ENCODE measurements at regions not wholly inside any gene's neighbourhood (a gene's known extent, or its start where the extent isn't known, plus 50 kb on each side); places are given as distances from the start of the nearest gene placed in this dataset.

- H3K36me3 ChIP-seq: no peaks in the 10 kb centered on the region
- no peak overlapping the region for H3K4me2 ChIP-seq
- no peak overlapping the region for H3K4me3 ChIP-seq
- H3K9ac ChIP-seq: no peak overlapping the region
- H3K27ac ChIP-seq: no peak overlapping the region
- TF ChIP-seq Cebpa-rat (IDR thresholded peaks at IDR 0.05): no peak
- H3K4me1 ChIP-seq: no peaks in the 10 kb centered on the region
- no peaks in the 10 kb centered on the region for H3K27me3 ChIP-seq
- H4K20me1 ChIP-seq: no peaks in the 10 kb centered on the region
- H3K9me3 ChIP-seq (replicated peaks in 1 of 11): no peaks in the 10 kb centered on the region
These were observed 116.2 kb downstream of the DISP1 start for GRCh38 chr1:222931023-222931422.

- TF ChIP-seq Cebpa-rat (IDR thresholded peaks at IDR 0.05): no peak
- Histone ChIP-seq H3K27ac (no peak overlapping the region), H3K9me3 (replicated peaks in 1 of 11) (peaks cover 0 to 2% (median 0%) of the 10 kb centered on the region in 11 experiments; a peak in 1 of 22 replicates), H3K4me2 (no peak overlapping the region), H3K27me3 (no peaks in the 10 kb centered on the region), H3K4me1 (no peaks in the 10 kb centered on the region), H3K9ac (no peak overlapping the region), H4K20me1 (no peaks in the 10 kb centered on the region), H3K4me3 (no peak overlapping the region), H3K36me3 (no peaks in the 10 kb centered on the region)
These were observed 118.4 kb downstream of the DISP1 start for GRCh38 chr1:222933273-222933672.

- no peak overlapping the region for H3K27ac ChIP-seq
- H3K4me1 ChIP-seq: 0 out of 20 replicates have a peak, but pooled peaks cover 0 to 4% (median 0%) of the 10 kb centered on the region in 10 experiments
- H3K36me3 ChIP-seq: no peaks in the 10 kb centered on the region
- H4K20me1 ChIP-seq: no peaks in the 10 kb centered on the region
- H3K4me2 ChIP-seq: no peak overlapping the region
- no peak overlapping the region for H3K9ac ChIP-seq
- no peaks in the 10 kb centered on the region for H3K27me3 ChIP-seq
- H3K4me3 ChIP-seq: no peak overlapping the region
- no peak for TF ChIP-seq Cebpa-rat (IDR thresholded peaks at IDR 0.05)
- peaks cover 0 to 6% (median 0%) of the 10 kb centered on the region in 11 experiments; a peak in 1 of 22 replicates for H3K9me3 ChIP-seq (replicated peaks in 1 of 11)
These were observed 120.5 kb downstream of the DISP1 start for GRCh38 chr1:222935239-222935900.

GRCh38 chr1:222936042-222936441 lies 121.2 kb downstream of the DISP1 start:
- 0 out of 20 replicates have a peak, but pooled peaks cover 0 to 4% (median 0%) of the 10 kb centered on the region in 10 experiments for H3K4me1 ChIP-seq
- H3K9me3 ChIP-seq (replicated peaks in 1 of 11): peaks cover 0 to 6% (median 0%) of the 10 kb centered on the region in 11 experiments; a peak in 1 of 22 replicates
- no peak overlapping the region for H3K9ac ChIP-seq
- no peaks in the 10 kb centered on the region for H3K27me3 ChIP-seq
- no peak overlapping the region for H3K4me3 ChIP-seq
- H3K36me3 ChIP-seq: no peaks in the 10 kb centered on the region
- H3K27ac ChIP-seq: no peak overlapping the region
- H4K20me1 ChIP-seq: no peaks in the 10 kb centered on the region
- no peak for TF ChIP-seq Cebpa-rat (IDR thresholded peaks at IDR 0.05)
- no peak overlapping the region for H3K4me2 ChIP-seq

GRCh38 chr1:222938986-222939385 lies 124.1 kb downstream of the DISP1 start:
- peaks cover 0 to 15% (median 0%) of the 10 kb centered on the region in 11 experiments; a peak in 3 of 22 replicates for H3K36me3 ChIP-seq
- 0 out of 20 replicates have a peak, but pooled peaks cover 0 to 4% (median 0%) of the 10 kb centered on the region in 10 experiments for H3K4me1 ChIP-seq
- H3K27ac ChIP-seq: no peak overlapping the region
- H4K20me1 ChIP-seq: no peaks in the 10 kb centered on the region
- H3K27me3 ChIP-seq: no peaks in the 10 kb centered on the region
- H3K4me3 ChIP-seq: no peak overlapping the region
- H3K9ac ChIP-seq: no peak overlapping the region
- TF ChIP-seq Cebpa-rat (IDR thresholded peaks at IDR 0.05): no peak
- H3K4me2 ChIP-seq: no peak overlapping the region
- H3K9me3 ChIP-seq (replicated peaks in 1 of 11): peaks cover 0 to 6% (median 0%) of the 10 kb centered on the region in 11 experiments; a peak in 1 of 22 replicates

- H3K4me1 ChIP-seq: 0 out of 20 replicates have a peak, but pooled peaks cover 0 to 4% (median 0%) of the 10 kb centered on the region in 10 experiments
These were observed 125.3 kb downstream of the DISP1 start for GRCh38 chr1:222940095-222940494.

GRCh38 chr1:222940906-222941305 lies 126.1 kb downstream of the DISP1 start:
- Histone ChIP-seq H4K20me1 (no peaks in the 10 kb centered on the region), H3K27me3 (no peaks in the 10 kb centered on the region), H3K36me3 (peaks cover 0 to 16% (median 0%) of the 10 kb centered on the region in 11 experiments; a peak in 3 of 22 replicates), H3K4me3 (no peak overlapping the region), H3K4me1 (0 out of 20 replicates have a peak, but pooled peaks cover 0 to 4% (median 0%) of the 10 kb centered on the region in 10 experiments), H3K9me3 (replicated peaks in 1 of 11) (peaks cover 0 to 6% (median 0%) of the 10 kb centered on the region in 11 experiments; a peak in 1 of 22 replicates), H3K4me2 (no peak overlapping the region), H3K27ac (no peak overlapping the region), H3K9ac (no peak overlapping the region)
- no peak for TF ChIP-seq Cebpa-rat (IDR thresholded peaks at IDR 0.05)

More at GRCh38 chr1:222940095-222940494, 125.3 kb downstream of the DISP1 start:
- no peak overlapping the region for H3K9ac ChIP-seq
- no peak for TF ChIP-seq Cebpa-rat (IDR thresholded peaks at IDR 0.05)
- peaks cover 0 to 6% (median 0%) of the 10 kb centered on the region in 11 experiments; a peak in 1 of 22 replicates for H3K9me3 ChIP-seq (replicated peaks in 1 of 11)
- no peak overlapping the region for H3K4me3 ChIP-seq
- H3K27me3 ChIP-seq: no peaks in the 10 kb centered on the region
- H4K20me1 ChIP-seq: no peaks in the 10 kb centered on the region
- H3K27ac ChIP-seq: no peak overlapping the region
- peaks cover 0 to 16% (median 0%) of the 10 kb centered on the region in 11 experiments; a peak in 3 of 22 replicates for H3K36me3 ChIP-seq
- no peak overlapping the region for H3K4me2 ChIP-seq

- peaks cover 0 to 6% (median 0%) of the 10 kb centered on the region in 11 experiments; a peak in 1 of 22 replicates for H3K9me3 ChIP-seq (replicated peaks in 1 of 11)
- TF ChIP-seq Cebpa-rat (IDR thresholded peaks at IDR 0.05): no peak
- no peak overlapping the region for H3K9ac ChIP-seq
- no peaks in the 10 kb centered on the region for H3K27me3 ChIP-seq
- no peak overlapping the region for H3K27ac ChIP-seq
- no peak overlapping the region for H3K4me2 ChIP-seq
- peaks cover 0 to 16% (median 0%) of the 10 kb centered on the region in 11 experiments; a peak in 3 of 22 replicates for H3K36me3 ChIP-seq
- 0 out of 20 replicates have a peak, but pooled peaks cover 0 to 4% (median 0%) of the 10 kb centered on the region in 10 experiments for H3K4me1 ChIP-seq
- H4K20me1 ChIP-seq: no peaks in the 10 kb centered on the region
- H3K4me3 ChIP-seq: no peak overlapping the region
These were observed 126.6 kb downstream of the DISP1 start for GRCh38 chr1:222941425-222941824.

- peaks cover 0 to 16% (median 0%) of the 10 kb centered on the region in 11 experiments; a peak in 3 of 22 replicates for H3K36me3 ChIP-seq
- no peak overlapping the region for H3K9ac ChIP-seq
- no peaks in the 10 kb centered on the region for H4K20me1 ChIP-seq
- 0 out of 20 replicates have a peak, but pooled peaks cover 0 to 6% (median 0%) of the 10 kb centered on the region in 10 experiments for H3K4me1 ChIP-seq
- no peaks in the 10 kb centered on the region for H3K27me3 ChIP-seq
- no peak overlapping the region for H3K4me2 ChIP-seq
- TF ChIP-seq Cebpa-rat (IDR thresholded peaks at IDR 0.05): no peak
- no peaks in the 10 kb centered on the region for H3K9me3 ChIP-seq (replicated peaks in 1 of 11)
- H3K4me3 ChIP-seq: no peak overlapping the region
- H3K27ac ChIP-seq: no peak overlapping the region
These were observed 131.6 kb downstream of the DISP1 start for GRCh38 chr1:222946436-222946835.
